Loucy (cell line): ENCODE measurements at regions not wholly inside any gene's neighbourhood (a gene's known extent, or its start where the extent isn't known, plus 50 kb on each side); places are given as distances from the start of the nearest gene placed in this dataset.

Source experiments
- H2AFZ ChIP-seq: fragments of 200-600 bp; sonication (generic); 2 replicates; pipeline ENCODE4 v1.6.0; 2016; ENCODE audit warnings: antibody characterized with exemption, mild to moderate bottlenecking, low read length, moderate library complexity
- H3F3A ChIP-seq: fragments of 200-600 bp; 2 replicates; pipeline ENCODE4 v1.6.0; 2016; ENCODE audit warnings: antibody characterized with exemption, low read depth, mild to moderate bottlenecking
- H3K27me3 ChIP-seq: fragments of 200-600 bp; sonication (generic); 2 replicates; pipeline ENCODE4 v1.6.1; 2014; ENCODE audit warnings: low read length, mild to moderate bottlenecking; ENCODE audit not compliant: insufficient read depth, poor library complexity, severe bottlenecking
- H3K36me3 ChIP-seq: fragments of 200-600 bp; sonication (generic); 2 replicates; pipeline ENCODE4 v1.6.1; 2016; ENCODE audit warnings: low read length; ENCODE audit not compliant: insufficient read depth
- H3K4me1 ChIP-seq: fragments of 200-600 bp; sonication (generic); 2 replicates; pipeline ENCODE4 v1.5.1; 2014; ENCODE audit warnings: low read length, mild to moderate bottlenecking; ENCODE audit not compliant: insufficient read depth, poor library complexity, severe bottlenecking
- H3K4me2 ChIP-seq: fragments of 200-600 bp; sonication (generic); 2 replicates; pipeline ENCODE4 v1.6.0; 2014; ENCODE audit warnings: antibody characterized with exemption, low read length, low read depth, mild to moderate bottlenecking; ENCODE audit not compliant: poor library complexity, severe bottlenecking
- H3K4me3 ChIP-seq: fragments of 200-600 bp; sonication (generic); 2 replicates; pipeline ENCODE4 v1.5.1; 2014; ENCODE audit warnings: low read length, mild to moderate bottlenecking, mixed read lengths; ENCODE audit not compliant: poor library complexity, severe bottlenecking
- H3K79me2 ChIP-seq: fragments of 200-600 bp; sonication (generic); 2 replicates; pipeline ENCODE4 v1.6.1; 2014; ENCODE audit warnings: low read length; ENCODE audit not compliant: insufficient read depth
- H3K9ac ChIP-seq: fragments of 200-600 bp; sonication (generic); 2 replicates; pipeline ENCODE4 v1.6.0; 2014; ENCODE audit warnings: mild to moderate bottlenecking, low read depth, low read length, moderate library complexity; ENCODE audit not compliant: poor library complexity, severe bottlenecking
- H3K9me2 ChIP-seq: fragments of 200-600 bp; sonication (generic); replicated peaks from 2 replicates; pipeline ENCODE4 v1.6.1; 2016; ENCODE audit warnings: low read depth, low read length, mixed read lengths
- H3K9me3 ChIP-seq: fragments of 200-600 bp; sonication (generic); 2 replicates; pipeline ENCODE4 v1.6.1; 2014; ENCODE audit warnings: mild to moderate bottlenecking, antibody characterized with exemption, low read length, low read depth; ENCODE audit not compliant: insufficient read depth
- H4K20me1 ChIP-seq: fragments of 200-600 bp; sonication (generic); 2 replicates; pipeline ENCODE4 v1.6.0; 2014; ENCODE audit warnings: antibody characterized with exemption, low read length, mild to moderate bottlenecking; ENCODE audit not compliant: insufficient read depth, poor library complexity, severe bottlenecking
- CTCF ChIP-seq: fragments of 200-600 bp; sonication (generic); conservative IDR thresholded peaks from 2 replicates; pipeline ENCODE4 v1.5.1; 2014; ENCODE audit warnings: mild to moderate bottlenecking, antibody characterized with exemption, low read length
- EZH2phosphoT487 ChIP-seq: fragments of 200-600 bp; IDR thresholded peaks from 2 replicates; pipeline ENCODE4 v1.6.1; 2018; ENCODE audit warnings: antibody characterized with exemption, mild to moderate bottlenecking, moderate library complexity, borderline replicate concordance

- Histone ChIP-seq H3K9me3 (peaks cover 3% of the 10 kb centered on the region; the same call in 1 of the 2 replicates), H3K9me2 (no peaks in the 10 kb centered on the region), H3K9ac (no peak overlapping the region), H4K20me1 (no peaks in the 10 kb centered on the region), H3K36me3 (no peaks in the 10 kb centered on the region), H3K4me2 (no peak overlapping the region), H3F3A (no peaks in the 10 kb centered on the region), H3K4me1 (no peaks in the 10 kb centered on the region), H2AFZ (no peak overlapping the region), H3K79me2 (no peaks in the 10 kb centered on the region), H3K4me3 (no peak overlapping the region), H3K27me3 (no peaks in the 10 kb centered on the region)
- TF ChIP-seq CTCF (no peak), EZH2phosphoT487 (no peak)
Observed at GRCh38 chr6:66993272-66993671, 1286.2 kb upstream of the EYS start.

DNA sequence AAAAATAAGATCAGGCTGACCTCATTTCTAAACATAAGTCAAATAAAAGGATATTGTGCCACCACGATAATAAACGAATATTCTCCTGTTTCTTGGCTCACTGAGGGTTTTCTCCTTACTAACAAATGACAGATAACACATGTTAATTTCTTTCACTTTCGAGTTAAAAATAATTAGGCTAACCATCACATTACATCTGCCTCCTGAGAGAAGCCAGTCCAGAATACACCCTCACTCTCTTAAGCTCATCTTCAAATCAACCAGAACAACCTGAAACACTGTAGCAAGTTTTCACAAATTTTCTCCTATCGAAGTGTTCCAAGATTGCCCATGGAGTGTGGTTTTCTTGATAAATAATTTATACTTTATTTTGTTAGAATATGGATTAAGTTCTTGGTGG is 1285.6 kb upstream of the EYS start:
- H3K4me2 ChIP-seq: no peak overlapping the region
- H3F3A ChIP-seq: no peaks in the 10 kb centered on the region
- H3K9ac ChIP-seq: no peak overlapping the region
- no peak overlapping the region for H2AFZ ChIP-seq
- TF ChIP-seq EZH2phosphoT487: no peak
- TF ChIP-seq CTCF: no peak
- H3K79me2 ChIP-seq: no peaks in the 10 kb centered on the region
- no peaks in the 10 kb centered on the region for H3K36me3 ChIP-seq
- H3K9me2 ChIP-seq: no peaks in the 10 kb centered on the region
- no peaks in the 10 kb centered on the region for H4K20me1 ChIP-seq
- H3K27me3 ChIP-seq: no peaks in the 10 kb centered on the region
- H3K4me1 ChIP-seq: no peaks in the 10 kb centered on the region
- H3K9me3 ChIP-seq: peaks cover 3% of the 10 kb centered on the region; the same call in 1 of the 2 replicates
- H3K4me3 ChIP-seq: no peak overlapping the region

DNA sequence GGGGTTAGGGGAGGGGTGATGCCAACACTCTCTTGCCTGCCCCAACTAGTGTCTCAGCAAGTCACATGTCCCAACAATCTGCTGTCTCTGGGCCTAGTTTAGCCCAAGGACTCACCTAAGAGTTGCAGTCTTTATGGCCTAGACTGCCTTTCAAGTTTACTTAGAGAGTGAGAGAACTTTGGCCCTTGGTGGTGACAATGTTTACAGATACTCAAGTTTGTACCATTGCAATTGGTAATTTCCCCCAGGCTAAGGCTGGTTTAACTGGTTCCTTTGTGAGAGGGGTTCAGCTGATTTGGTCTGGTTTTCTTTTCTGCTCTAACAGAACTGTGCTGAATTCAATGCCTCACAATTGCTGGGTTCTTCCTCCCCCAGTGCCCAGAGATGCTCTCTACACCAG is 1279.9 kb upstream of the EYS start:
- no peaks in the 10 kb centered on the region for H3K9me2 ChIP-seq
- H3K79me2 ChIP-seq: no peaks in the 10 kb centered on the region
- H3K9me3 ChIP-seq: peaks cover 3% of the 10 kb centered on the region; the same call in 1 of the 2 replicates
- no peak overlapping the region for H2AFZ ChIP-seq
- no peak overlapping the region for H3K4me2 ChIP-seq
- H3F3A ChIP-seq: no peaks in the 10 kb centered on the region
- no peak overlapping the region for H3K9ac ChIP-seq
- H3K4me1 ChIP-seq: no peaks in the 10 kb centered on the region
- no peak overlapping the region for H3K4me3 ChIP-seq
- H3K27me3 ChIP-seq: no peaks in the 10 kb centered on the region
- H3K36me3 ChIP-seq: no peaks in the 10 kb centered on the region
- TF ChIP-seq CTCF (no peak), EZH2phosphoT487 (no peak)
- H4K20me1 ChIP-seq: no peaks in the 10 kb centered on the region
